HG03066 (cell line): ENCODE measurements at regions not wholly inside any gene's neighbourhood (a gene's known extent, or its start where the extent isn't known, plus 50 kb on each side); places are given as distances from the start of the nearest gene placed in this dataset.

Source experiments
- ATAC-seq: cut with Tn5 transposase; IDR thresholded peaks from one replicate; pipeline ENCODE4 v1.9.1; 2021; ENCODE audit warnings: low read depth; ENCODE audit not compliant: unreplicated experiment

- no peak for ATAC-seq
Observed at GRCh38 chr2:79359419-79359818, 153.4 kb upstream of the CTNNA2 start.

GRCh38 chr2:79355569-79355968 is 157.3 kb upstream of the CTNNA2 start:
- no peak for ATAC-seq

GRCh38 chr2:79327460-79327859 is 167.9 kb upstream of the REG3A start:
- no peak for ATAC-seq

GRCh38 chr2:79320871-79321270 is 161.3 kb upstream of the REG3A start:
- no peak for ATAC-seq

GRCh38 chr2:79294994-79295393 is 135.4 kb upstream of the REG3A start:
- no peak for ATAC-seq

- ATAC-seq, result no peak
Observed at GRCh38 chr2:79292958-79293315, 133.4 kb upstream of the REG3A start.

- no peak for ATAC-seq
Observed at GRCh38 chr2:79292239-79292957, 132.8 kb upstream of the REG3A start.

- no peak for ATAC-seq
Observed at GRCh38 chr2:79275863-79276262, 116.3 kb upstream of the REG3A start.

- no peak for ATAC-seq
Observed at GRCh38 chr2:79275197-79275596, 115.6 kb upstream of the REG3A start.

GRCh38 chr2:79272616-79273015 is 113.1 kb upstream of the REG3A start:
- no peak for ATAC-seq

GRCh38 chr2:79271456-79271855 is 111.9 kb upstream of the REG3A start:
- ATAC-seq, result no peak

- no peak for ATAC-seq
Observed at GRCh38 chr2:79260848-79261247, 101.3 kb upstream of the REG3A start.

GRCh38 chr2:79259959-79260358 is 100.4 kb upstream of the REG3A start:
- no peak for ATAC-seq

- ATAC-seq, result no peak
Observed at GRCh38 chr2:79259296-79259695, 99.7 kb upstream of the REG3A start.

- ATAC-seq, result no peak
Observed at GRCh38 chr2:79253243-79253774, 93.8 kb upstream of the REG3A start.

- no peak for ATAC-seq
Observed at GRCh38 chr2:79250656-79251055, 91.1 kb upstream of the REG3A start.

GRCh38 chr2:79248776-79249175 is 89.2 kb upstream of the REG3A start:
- no peak for ATAC-seq

- ATAC-seq, result no peak
Observed at GRCh38 chr2:79235135-79235534, 75.6 kb upstream of the REG3A start.

- ATAC-seq, result no peak
Observed at GRCh38 chr2:79223539-79223938, 64.0 kb upstream of the REG3A start.

- ATAC-seq, result peak; percentile 90
Observed at GRCh38 chr2:79219383-79219988, 59.9 kb upstream of the REG3A start.

- ATAC-seq, result no peak
Observed at GRCh38 chr2:79210274-79210917, 50.8 kb upstream of the REG3A start.
